CMK (cell line): ENCODE measurements at regions not wholly inside any gene's neighbourhood (a gene's known extent, or its start where the extent isn't known, plus 50 kb on each side); places are given as distances from the start of the nearest gene placed in this dataset.
"Not testable (repeated sequence)": the region's sequence is repeated elsewhere in the genome, so short reads cannot be mapped to it uniquely, and the experiment has no call there.

Experiments used
- DNase-seq: peaks from one replicate; pipeline ENCODE4 v3.0.0-alpha.2; 2010; ENCODE audit warnings: low read depth

GRCh38 chr1:113302636-113303035, 87.7 kb upstream of the MAGI3 start:
- no peak for DNase-seq

GRCh38 chr1:113303267-113303666, 87.0 kb upstream of the MAGI3 start:
- DNase-seq: no peak

DNA sequence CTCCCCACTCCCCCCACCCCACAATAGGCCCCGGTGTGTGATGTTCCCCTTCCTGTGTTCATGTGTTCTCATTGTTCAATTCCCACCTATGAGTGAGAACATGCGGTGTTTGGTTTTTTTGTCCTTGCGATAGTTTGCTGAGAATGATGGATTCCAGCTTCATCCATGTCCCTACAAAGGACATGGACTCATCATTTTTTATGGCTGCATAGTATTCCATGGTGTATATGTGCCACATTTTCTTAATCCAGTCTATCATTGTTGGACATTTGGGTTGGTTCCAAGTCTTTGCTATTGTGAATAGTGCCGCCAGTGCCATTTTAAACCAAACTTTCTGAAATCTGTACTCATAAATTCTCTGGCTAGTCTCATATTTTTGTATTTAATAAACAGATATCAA, 85.3 kb upstream of the MAGI3 start:
- not testable (repeated sequence) for DNase-seq

GRCh38 chr1:113307771-113308445, 82.4 kb upstream of the MAGI3 start:
- no peak for DNase-seq

DNA sequence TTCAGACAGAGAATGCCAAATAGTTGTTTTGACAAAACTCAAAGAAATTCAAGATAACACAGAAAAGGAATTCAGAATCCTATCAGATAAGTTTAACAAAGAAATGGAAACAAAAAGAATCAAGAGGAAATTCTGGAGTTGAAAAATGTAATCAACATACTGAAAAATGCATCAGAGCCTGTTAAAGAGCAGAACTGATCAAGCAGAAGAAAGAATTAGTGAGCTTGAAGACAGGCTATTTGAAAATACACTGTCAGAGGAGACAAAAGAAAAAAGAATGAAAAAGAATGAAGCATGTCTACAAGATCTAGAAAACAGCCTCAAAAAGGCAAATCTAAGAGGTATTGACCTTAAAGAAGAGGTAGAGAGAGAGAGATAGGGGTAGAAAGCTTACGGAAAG, 77.7 kb upstream of the MAGI3 start:
- not testable (repeated sequence) for DNase-seq

DNA sequence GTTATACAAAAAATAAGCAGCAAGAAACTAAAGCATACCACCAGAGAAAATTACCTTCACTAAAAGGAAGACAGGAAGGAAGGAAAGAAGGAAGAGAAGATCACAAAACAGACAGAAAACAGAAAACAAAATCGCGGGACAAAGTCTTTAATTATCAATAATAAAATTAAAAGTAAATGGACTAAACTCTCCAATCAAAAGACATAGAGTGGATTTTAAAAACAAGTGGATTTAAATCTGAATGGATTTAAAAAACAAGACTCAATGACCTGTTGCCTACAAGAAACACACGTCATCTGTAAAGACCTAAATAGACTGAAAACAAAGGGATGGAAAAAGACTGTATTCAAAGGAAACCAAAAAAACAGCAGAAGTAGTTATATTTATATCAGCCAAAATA, 75.7 kb upstream of the MAGI3 start:
- no peak for DNase-seq

DNA sequence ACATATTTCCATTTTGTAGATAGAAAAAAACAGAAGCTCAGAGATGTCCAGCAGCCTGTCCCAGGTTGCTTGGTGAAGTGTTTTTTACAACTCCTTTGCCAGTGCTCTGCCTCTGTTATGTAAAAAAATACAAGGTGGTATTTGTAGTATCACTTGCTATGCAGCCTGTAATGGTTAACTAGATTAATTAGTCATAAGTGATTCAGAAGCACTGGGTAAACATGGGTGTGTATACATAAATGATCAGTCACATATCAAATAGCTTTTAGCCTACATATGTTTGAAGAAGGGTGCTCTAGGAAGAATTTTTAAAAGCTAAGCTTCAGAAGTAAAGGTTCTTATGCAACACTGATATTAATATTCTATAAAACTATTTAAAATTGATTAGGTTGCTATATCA, 70.0 kb upstream of the MAGI3 start:
- DNase-seq: no peak

- DNase-seq: no peak
These were observed 69.2 kb upstream of the MAGI3 start for GRCh38 chr1:113320972-113321680.

GRCh38 chr1:113321771-113322387, 68.4 kb upstream of the MAGI3 start:
- no peak for DNase-seq

DNA sequence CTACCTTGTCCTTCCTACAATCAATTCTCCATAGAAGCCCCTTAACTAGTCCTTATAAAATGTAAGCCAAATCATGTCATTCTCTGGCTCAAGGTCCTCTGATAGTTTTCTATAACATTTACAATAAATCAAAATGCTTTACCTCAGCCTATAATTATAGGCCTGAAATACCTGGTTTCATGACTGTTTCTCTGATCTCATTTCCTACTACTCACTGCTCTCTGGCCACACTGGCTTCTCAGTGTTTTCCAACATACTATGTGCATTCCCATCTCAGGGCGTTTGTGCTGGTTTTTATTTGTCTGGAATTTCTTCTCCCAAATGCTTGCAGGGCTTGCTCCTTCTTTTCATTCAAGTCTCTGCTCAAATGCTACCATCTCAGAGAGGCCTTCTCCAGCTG, 67.9 kb upstream of the MAGI3 start:
- no peak for DNase-seq

DNA sequence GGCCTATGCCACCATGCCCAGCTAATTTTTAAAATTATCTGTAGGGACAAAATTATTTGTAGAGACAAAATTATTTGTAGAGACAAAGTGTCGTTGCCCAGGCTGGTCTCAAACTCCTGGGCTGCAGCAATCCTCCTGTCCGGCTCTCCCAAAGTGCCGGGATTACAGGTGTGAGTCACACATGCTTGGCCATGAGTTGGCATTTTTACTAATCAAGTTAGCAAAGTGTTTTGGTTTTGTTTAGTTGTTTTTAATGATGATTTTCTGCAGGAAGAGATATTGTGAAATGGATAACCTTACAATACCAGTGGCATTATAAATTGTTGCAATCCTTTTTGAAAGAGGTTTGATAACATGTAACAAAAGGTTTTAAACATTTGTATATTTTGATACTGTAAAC, 65.3 kb upstream of the MAGI3 start:
- no peak for DNase-seq

- DNase-seq: no peak
These were observed 63.3 kb upstream of the MAGI3 start for GRCh38 chr1:113326976-113327375.

- no peak for DNase-seq
These were observed 57.3 kb upstream of the MAGI3 start for GRCh38 chr1:113333056-113333455.

GRCh38 chr1:113340038-113340437, 50.3 kb upstream of the MAGI3 start:
- no peak for DNase-seq
